NCI-H748 (cell line): ENCODE measurements at regions not wholly inside any gene's neighbourhood (a gene's known extent, or its start where the extent isn't known, plus 50 kb on each side); places are given as distances from the start of the nearest gene placed in this dataset.
A peak's percentile ranks its signal among the peaks of the same experiment; 100 is the strongest.

Experiments used
- DNase-seq: peaks from one replicate; lab custom pipeline; 2025; ENCODE audit not compliant: unreplicated experiment; lab: John Stamatoyannopoulos, UW

- no peak for DNase-seq
These were observed 591.6 kb upstream of the PFKP start for GRCh38 chr10:2475711-2476217.

DNA sequence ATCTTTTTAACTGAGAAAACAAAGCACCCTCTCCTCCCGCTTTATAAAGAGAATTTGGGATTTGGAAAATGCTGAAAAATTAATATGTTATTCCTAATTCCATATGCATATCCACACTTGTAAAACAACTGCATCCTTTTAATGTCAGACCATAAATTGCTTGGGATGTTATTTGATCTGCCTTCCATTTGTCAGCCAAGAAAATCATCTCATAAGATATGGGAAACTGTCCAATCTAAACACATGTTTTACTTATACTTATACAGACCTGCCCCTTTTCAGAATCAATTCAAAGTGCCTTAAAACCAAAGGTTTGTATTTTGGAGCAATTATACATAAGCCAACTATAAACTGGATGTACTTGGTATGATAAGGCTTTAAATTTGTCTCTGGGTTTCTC is 595.5 kb upstream of the PFKP start:
- no peak for DNase-seq

DNA sequence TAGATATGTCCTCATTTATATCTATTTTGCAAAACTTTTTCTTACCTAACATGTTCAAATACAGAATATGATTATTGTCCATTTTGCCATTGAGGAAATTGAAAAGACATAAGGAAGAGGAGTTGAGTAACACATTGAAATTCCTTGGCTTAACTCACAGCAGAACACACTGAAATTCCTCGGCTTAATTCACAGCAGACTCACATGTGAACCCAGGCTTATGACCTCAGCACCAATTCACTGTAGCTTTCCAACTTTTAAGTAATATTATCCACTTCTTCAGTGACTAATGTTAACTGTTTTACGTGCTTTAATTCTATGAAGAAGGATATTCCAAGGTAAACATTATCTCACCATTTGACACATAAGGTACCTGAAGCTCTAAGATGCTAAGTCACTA is 597.5 kb upstream of the PFKP start:
- DNase-seq: no peak

DNA sequence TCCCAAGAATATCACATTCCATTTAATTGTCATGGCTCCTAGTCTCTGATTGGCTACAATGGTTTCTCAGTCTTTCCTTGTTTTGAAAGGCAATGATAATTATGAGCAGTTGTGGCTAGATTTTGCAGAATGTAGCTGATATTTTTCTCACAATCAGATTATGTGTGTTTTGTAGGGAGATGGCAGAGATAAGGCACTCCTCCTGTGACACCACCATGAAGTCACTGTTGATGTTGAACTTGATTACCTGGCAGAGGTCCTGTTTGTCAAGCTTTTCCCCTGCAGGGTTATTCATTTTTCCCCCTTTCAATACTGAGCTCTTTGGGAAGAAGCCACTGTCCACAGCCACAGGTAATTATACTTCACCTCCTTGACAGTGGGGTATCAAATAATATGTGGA is 602.9 kb upstream of the PFKP start:
- peak; percentile 46 for DNase-seq

DNA sequence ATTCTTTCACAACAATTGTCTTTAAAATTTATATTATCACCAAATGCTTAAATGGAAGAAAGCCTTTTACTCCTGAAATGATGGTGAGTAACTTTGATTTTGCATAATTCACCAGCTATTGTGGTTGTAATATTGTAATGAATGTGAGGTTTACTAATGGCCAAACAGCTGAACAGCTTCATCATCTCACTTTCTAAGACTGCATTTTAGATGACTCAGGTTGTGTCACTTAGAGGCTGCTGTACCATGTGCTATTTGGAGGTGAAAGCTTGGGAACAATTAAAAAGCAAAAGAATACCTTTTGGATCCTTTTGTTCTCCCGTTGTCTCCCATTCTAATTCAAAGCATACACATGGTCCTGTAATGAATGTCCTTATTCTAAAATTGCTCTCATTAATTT is 604.0 kb upstream of the PFKP start:
- peak; percentile 6 for DNase-seq

DNA sequence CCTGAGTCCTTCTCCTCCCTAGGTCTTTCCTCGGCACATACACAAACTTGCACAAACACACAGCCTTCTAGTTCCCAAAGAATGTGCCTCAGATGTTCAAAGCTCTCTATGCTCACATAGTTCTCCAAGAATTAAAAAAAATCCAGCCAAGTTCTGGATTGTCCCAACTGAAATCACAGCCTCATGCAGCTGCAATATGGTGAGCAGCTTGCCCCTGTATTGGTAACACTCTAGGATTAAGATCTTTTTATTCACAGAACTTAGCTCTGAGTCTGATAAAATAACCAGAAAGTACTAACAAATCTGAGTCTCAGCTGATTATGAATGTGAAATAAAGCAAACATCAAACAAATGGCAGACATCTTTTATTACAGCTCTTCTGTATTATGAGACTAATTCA is 604.8 kb upstream of the PFKP start:
- no peak for DNase-seq

DNA sequence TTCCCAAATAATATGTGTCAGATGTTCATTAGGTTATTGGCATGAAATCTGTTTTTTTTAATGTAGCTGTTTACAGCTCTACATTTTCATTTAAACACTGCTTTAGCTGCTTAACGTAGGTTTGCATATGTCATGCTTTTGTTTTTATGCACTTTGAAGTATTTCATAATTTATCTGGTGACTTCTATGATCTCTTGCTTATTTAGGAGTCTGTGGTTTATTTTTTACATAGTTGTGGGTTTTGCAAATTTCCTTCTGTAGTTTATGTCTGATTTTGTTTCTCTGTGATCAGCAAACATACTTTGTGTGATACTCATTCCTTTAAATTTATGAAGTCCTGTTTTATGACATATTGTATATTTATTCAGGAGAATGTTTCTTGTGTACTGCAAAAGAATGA is 606.5 kb upstream of the PFKP start:
- DNase-seq: no peak

DNA sequence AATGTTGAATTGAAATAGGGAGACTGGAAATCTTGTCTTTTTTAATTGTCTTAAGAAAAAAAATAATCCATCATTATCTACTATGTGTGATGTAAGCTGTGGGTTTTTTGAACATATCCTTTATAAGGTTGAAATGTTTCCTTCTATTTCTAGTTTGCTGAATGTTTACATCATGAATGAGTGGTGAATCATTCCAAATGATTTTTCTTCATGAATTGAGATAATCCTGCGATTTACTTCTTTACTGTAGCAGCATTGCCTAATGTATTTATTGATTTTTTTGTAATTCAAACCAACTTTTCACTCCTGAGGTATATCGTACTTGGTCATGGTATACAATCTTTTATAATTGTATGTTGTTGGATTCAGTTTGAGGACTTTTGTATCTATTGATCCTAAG is 607.6 kb upstream of the PFKP start:
- no peak for DNase-seq

GRCh38 chr10:2456834-2457233 is 610.5 kb upstream of the PFKP start:
- no peak for DNase-seq

DNA sequence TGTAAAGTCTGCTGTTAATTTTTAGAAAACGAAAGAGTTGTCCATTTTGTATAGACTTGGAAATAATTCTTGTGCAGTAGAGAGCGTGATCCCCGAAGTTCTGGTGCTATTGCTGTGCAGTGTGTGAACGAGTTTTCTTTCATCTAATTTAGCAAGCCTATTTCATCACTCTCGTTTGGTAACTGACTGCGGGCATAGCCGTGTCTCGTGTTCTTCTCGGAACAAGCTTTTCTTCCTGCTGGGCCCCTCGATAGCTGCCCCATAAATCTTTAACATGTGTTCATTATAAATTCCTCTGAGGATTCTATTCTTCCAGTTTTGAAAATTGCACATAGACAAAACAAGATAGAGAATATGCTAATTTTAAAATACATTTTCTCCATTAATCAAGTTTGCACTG is 622.0 kb upstream of the PFKP start:
- no peak for DNase-seq

DNA sequence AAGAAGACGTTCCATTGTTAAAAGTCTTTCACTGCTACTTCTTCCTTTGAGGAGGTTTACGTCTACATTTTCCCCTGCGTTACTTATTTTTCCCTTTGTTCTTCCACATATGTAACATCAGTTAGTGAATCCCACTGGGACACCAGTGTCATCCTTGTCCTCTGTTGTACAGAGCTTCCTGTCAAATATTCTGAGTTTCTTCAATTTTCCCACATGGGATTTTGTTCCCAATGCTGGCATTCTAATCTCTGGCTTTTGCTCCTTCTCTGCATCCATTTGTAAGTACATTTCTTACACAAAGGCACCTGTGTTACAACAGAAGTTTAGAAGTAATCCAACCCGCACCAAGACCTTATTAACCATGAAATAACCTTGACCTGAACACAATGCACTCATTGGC is 627.4 kb upstream of the PFKP start:
- no peak for DNase-seq

DNA sequence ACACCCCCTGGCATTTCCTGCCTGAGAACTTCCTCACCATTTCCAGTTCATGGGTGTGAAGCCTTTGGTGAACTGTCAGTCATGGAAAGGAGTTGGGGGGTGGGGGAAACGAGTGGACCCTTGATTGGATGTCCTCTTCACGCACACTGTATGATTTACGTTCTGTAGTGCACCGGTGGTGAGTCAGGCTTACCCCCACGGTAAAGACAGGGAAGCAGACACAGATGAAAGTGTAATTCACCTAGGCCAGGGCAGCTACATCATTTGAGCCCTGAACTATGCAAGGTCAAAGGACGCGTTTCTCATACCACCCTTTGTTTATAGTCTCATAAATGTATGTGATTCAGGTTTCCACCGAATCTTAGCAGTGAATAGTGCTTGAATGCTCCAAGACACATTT is 628.3 kb upstream of the PFKP start:
- no peak for DNase-seq

GRCh38 chr10:2438248-2438939 is 629.0 kb upstream of the PFKP start:
- DNase-seq: no peak

GRCh38 chr10:2436933-2437332 is 630.4 kb upstream of the PFKP start:
- no peak for DNase-seq

DNA sequence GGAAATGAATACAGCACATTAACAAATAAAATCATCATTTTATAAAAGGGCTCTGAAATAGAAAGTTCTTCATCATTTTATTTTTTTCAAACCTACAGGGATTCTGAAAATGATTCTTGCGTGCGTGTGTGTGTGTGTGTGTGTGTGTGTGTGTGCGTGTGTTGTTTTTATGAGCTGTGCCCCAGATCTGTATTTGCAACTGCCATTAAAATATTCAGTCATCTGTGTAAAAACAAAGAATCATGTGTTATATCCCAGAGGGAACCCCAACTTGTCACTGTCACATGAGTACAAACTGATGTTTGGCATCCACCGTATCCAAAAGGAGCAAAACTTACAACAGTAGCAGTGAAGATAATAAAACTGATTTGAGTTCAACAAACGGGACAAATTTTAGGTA is 635.4 kb upstream of the PFKP start:
- DNase-seq: no peak

DNA sequence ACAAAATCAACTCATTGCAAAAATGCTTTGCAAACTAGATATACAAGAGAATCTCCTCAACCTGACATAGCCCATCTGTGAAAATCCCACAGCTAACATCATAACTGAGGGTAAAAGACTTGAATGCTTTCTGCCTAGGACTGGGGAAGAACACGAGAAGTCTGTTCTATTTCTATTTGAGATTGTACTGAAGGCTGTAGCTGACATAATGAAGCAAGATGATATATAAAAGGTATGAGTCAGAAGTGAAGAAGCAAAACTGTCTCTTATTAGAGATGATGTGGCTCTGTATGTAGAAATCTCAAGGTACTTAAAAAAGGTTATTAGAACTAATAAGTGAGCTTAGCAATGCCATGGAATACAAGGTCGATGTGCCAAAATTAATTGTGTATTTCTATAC is 639.9 kb upstream of the PFKP start:
- no peak for DNase-seq

- DNase-seq: peak; percentile 79
These were observed 642.0 kb upstream of the PFKP start for GRCh38 chr10:2425320-2425719.

DNA sequence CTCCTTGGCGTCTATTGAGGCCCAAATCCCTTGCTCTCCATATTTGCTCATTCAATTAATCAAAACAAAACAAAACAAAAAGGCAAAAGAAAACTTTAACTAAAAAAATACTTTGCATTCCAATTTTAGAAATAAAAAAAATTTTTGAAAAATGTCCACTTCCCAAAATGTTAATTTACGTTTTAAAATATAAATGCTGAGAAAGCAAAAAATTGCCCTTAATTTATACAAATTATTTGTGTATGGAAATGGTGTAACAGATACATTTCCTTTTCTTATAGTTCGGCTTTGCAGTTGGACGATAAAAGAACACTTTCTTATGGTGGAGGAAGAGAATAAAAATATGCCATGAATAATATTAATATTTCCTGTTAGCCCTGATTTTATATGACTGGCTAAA is 652.8 kb upstream of the PFKP start:
- no peak for DNase-seq

DNA sequence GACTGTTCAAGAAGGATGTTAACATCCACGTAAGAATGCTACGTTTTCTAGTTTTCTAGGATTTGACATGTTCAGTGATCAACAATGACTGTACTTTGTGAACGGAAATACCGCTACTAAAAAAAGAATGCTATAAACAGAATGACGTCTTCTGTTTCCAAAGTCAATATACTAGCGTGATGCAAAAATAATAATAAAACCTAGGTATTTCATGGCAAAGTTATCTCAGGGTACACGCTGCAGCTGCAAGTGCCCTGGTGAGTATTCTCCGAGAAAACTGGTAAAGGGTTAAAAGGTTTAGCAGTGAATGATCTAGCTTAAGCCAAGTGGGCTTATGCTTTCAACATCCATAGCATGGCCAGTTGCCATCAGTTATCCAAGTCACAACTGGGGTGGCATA is 653.3 kb upstream of the PFKP start:
- no peak for DNase-seq

DNA sequence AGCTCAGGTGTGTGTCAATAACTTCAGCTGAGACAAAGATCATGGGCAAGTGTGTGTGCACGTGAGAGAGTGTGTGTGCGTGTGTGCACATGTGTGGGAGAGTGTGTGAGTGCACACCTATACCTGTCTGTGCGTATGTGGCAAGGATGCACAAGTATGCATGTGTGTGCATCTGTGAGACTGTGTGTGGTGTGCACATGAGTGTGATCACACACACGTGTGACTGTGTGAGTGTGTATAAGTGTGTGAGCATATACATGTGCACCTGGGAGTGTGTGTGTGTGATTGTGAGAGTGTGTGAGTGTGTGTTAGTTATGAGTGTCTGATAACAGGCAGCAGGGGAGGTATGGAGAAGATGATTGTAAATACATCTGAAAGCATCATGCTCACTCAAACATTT is 657.3 kb upstream of the PFKP start:
- no peak for DNase-seq

- DNase-seq: peak; percentile 35
These were observed 664.1 kb upstream of the ADARB2 start for GRCh38 chr10:2401459-2401858.

DNA sequence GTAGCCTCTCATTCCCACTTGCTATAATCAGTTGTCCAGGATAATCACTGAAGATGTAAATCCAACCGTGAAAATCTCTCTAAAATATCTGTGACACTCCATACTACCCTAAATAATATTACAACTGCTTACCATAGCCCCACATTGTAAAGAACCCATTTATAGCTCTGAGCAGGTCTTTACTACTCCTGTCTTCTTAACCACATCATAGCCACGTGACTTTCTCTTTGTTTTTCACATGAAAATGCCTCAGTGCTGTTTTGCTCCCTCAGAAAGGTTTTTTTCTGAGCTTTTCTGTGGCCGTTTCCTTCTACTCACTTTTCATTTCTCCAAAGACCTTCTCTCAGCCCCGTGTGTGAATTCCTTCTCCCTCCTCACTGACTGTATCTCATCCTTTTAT is 662.2 kb upstream of the ADARB2 start:
- DNase-seq: no peak

GRCh38 chr10:2392145-2392812 is 655.0 kb upstream of the ADARB2 start:
- peak; percentile 84 for DNase-seq
